Medulla oblongata (tissue), 1 donor: ENCODE measurements at regions not wholly inside any gene's neighbourhood (a gene's known extent, or its start where the extent isn't known, plus 50 kb on each side); places are given as distances from the start of the nearest gene placed in this dataset.

Experiments
- DNase-seq: peaks from one replicate; pipeline ENCODE4 v3.0.0-alpha.2; 2015; ENCODE audit errors: extremely low spot score

DNA sequence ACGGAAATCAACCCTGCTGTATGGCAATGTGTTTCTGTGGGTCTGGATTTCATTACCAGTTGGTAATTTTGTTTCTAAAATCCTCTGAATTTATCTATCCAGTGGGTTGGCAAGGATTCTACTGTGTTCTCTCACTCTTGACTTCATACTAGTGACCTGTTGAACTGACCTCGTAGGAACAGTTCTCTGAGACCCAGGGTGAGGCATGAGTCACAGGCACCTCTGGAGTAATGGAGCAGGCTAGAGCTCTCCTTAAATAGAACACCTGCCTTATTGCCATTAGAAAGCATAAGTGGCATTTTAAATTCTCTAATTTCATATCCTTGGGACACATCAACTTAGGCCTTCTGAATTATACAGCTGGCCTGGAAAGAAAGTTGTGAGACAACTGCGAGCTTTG lies 258.3 kb upstream of the NAV3 start:
- no peak for DNase-seq

DNA sequence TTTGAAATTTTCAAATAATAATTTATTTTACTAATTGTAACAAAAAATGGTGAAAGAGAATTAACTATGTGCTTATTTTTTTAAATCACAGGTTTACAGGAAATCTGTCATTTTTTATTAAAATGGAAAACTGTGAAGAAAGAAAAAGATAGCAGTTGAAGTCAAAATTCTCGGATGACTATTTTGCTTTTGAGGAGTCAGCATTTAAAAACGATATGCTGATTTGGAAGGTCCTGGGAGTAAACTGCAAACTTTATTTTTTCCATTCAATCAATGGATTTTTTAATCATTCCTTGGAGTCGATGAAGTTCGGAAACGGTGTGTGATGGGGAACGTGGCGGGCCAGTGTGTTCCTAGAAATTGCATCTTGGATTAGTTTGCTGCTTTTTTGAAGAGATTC lies 258.9 kb upstream of the NAV3 start:
- no peak for DNase-seq

DNA sequence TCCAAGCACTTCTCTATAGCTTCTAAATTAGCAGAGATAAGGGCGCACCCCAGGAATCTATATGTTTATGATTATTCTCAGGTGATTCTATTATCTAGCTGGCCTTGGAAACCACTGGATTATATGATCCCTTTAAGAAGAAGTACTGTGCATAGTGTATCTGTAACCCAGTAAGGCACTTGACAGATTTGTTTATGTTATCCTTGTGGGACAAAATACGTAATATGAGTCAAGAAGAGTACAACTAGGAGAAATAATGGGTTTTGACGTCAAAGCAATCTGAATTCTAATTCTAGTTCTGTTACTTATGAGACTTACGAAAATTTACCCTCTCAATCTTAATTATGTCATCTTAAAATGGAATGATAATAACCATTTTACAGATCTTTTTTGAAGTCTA lies 259.6 kb upstream of the NAV3 start:
- DNase-seq, result no peak

DNA sequence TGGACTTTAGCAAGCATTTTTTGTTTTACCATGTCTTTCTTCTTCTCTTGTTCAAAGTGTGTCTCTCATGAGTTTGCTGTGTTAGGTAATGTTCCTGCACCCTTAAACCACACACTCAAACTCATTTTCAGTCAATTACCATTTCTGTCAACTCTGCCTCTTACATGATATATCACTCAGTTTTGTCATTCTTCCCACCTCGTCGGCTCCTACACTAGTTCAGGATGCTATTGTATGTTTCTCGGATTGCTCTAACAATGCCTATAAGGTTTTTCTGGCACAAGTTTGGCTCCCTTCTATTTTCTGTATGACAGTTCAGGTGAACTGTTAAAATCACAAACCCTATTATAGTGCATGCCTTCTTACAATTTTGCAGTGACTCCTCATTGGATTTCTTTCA lies 260.8 kb upstream of the NAV3 start:
- no peak for DNase-seq

DNA sequence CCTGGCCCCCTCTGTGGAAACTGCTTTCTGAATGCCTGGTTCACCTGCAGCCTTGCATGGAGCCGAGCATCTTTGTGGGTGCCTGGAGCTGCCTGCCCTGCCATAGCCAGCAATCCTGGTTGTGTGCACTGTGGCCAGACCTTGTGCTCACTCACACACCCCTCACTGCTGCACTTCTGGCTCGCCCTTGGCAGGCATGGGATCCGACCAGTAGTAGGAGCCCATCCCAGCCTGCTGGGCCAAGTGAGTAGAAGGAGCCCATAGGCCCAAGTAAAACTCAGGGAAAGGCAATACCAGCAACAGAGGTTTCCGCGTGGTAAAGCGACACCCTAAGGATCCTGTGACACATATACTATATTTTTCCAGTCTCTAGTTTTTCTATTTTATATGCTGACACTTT lies 270.0 kb upstream of the NAV3 start:
- no peak for DNase-seq

DNA sequence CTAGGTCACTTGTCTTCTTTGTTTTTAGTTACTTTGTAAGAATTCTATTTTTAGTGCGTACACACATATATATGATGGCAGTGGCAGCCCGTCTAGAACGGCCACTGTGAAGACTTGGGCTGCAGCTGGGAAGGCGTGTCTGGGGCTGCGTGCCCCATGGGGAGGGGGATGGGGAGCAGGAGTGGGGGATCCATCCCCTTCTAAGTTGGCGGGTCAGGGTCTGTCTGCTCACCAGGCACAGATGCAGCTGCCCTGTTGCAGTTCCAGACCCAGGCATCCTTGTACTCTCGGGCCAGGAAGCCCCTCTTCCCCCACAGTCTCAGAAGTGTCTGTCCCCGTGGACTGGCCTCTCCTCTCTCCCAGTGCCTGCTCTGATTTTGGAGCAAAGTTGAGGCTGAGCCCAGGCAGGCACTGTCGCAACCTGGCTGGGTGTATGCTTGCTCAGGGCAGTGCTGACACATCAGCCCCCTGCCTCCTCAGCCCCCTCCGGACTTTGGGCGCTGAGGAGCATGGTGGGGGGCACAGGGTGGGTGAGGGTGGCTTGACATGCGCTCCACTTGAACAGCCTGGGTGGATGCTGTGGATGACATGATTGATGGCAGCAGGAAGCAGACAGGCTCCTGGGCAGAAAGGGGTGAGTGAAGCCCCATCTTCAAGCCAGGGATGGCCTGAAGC lies 271.2 kb upstream of the NAV3 start:
- no peak for DNase-seq

DNA sequence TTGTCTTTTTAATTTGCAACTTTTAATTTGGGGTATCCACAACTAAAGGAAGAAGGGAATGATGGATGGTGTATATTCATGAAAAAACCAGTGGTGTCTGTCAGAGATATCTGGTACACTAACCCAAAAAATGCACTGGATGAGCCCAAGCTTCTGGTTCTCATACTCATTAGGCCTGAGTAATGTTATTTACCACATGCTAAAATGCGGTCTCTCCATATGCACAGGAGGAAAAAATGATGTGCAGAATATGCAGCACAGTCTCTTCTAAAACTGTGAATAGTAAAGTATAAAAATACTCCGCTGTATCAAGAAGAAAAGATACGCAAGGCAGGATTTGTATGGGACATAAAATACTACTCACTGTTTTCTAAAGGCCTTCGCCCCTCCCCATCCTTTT lies 275.6 kb upstream of the NAV3 start:
- DNase-seq, result no peak

DNA sequence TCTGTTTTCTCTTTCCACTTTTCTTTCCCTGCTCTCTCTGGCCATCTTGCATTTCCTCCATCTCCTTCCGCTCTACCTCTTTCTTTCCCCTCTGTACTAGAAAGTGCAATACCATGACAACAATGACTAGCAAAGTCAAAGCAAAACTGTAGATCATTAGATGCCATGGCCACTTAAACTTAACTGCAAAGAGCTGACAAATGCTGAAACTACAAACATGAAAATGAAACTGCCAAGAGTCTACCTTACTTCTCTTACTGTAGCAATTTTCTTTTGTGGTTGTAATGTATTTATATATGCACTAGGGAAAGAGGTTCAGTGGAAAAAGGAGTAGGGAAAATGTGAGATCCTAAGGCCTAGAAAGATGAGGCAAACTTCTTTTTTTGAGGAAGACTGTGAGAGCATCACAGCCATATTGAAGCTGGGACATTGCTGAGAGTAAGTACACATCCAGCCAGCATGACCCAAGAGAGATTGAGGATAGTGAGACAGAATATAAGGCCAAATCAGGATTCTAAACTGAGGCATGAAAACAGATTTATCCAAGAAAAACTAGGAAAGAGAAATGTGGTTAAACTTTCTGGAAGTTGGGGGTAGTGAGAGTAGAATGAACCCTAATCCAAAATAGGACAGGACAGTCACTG lies 276.6 kb upstream of the NAV3 start:
- DNase-seq, result no peak

DNA sequence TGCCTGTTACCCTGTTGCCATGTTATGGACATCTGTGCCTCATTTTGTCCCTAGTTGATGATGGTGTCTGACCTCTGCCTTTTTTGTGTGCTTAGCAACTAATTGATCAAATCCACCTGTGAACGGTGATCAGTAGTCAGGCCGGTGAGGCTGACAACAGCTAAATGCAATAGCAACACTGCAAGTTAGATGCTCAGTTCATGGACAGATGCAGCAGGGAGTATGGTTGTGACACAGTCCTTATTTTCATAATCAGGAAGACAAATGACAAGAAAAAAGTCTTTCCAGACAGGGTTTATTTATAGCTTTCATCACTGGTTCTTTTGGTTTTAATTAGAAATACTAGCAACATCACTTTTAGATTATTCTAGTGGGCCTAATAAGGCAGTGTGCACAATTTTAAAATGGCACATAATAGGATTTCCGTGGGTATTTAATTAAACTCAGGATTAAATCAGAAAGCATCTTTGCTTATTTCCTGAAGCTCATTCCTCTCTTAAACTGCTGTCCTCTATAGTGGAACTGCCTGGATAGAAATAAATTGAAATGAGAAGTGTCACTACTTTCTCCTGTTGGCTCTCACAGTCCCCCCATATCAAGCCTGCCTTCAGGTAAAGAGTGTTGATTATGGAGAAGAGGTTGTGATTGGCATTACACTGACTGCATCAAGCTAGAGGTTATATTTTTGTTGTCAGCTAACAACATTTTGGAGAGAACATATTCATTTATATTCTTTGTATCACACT lies 281.1 kb upstream of the NAV3 start:
- no peak for DNase-seq

DNA sequence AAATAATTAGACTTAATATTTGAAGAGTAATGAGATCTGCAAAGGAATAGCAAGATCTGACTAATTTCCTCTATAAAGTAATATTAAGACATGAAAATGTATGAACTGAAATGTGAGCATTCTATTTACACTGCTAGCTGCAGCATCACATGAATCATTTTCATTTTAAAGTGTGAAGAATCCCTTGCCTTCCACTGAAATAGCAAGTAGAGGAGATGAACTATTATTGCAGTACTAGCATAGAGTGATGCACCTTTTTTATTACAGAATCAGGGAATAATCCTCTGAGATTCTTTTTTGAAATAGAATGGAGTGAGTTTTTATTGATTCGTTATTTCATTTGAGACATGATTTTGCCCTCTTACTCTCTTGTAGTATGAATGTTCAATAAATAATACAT lies 281.9 kb upstream of the NAV3 start:
- DNase-seq, result no peak

DNA sequence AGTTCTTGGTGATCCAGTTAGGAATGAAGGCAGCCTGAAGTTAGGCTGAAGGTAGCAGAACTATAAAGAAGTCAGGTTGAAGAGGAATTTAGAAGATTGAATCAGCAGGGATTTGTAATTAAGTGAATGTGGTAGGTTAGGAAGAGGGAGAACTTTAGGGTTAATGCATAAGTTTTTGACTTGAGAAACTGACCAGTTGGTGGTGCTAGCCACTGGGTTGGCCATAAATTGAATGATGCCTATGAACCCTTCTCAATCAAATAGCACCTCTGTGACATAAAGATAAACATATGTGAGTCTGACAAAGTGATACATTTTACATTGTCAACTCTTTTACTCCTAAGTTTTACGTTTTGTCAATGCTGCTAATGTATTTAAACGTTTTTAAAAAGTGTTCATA lies 290.6 kb upstream of the NAV3 start:
- no peak for DNase-seq

DNA sequence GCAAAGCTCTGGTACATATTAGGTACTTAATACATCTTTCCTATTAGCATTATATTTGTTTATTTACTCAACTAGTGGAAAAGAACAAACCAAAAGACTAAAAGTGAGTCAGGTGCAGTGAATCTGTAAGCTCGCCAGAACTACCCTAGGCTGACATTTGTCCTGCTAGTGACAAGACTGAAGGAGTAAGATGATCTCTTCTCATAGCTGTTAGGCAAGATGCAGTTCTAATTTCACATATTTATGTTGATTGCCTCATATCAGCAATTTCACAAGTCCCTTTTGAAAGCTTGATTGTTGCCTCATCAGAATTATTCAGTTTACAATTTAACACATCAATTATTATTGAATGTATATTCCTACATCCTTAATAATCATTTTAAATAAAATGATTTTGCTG lies 293.0 kb upstream of the NAV3 start:
- no peak for DNase-seq

DNA sequence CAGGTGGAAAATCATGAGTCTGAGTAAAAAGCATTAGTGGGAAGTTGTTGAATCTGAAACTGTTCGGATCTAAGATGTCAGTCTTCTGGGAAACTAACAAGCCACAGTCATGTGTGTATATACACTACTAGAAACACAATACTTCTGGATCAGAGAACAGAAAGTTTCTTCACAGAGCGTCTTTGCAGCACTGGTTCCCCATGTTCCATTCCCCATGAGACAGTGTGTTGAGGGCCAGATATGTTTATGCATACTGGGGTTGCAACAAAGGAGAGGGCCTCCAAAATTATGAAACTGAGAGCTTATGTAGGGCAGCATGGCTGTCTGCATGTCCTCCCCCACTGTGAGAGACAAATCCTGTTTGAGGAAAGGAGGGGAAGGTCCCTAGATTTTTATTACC lies 295.0 kb upstream of the NAV3 start:
- no peak for DNase-seq

DNA sequence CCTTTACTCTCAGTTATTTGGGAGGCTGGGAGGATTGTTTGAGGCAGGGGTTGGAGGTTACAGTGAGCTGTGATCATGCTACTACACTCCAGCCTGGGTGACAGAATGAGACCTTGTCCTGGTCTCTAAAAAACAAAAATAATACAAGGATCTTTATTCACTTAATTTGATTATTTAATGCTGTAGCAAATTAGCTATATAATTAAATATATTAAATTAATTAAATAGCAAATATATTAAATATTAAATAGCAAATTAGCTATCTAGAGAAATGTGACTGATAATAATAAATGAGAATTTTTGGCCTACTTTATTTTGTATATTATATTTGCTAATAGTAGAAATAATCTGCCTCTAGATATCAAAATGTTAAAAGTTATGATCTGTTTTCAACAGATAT lies 298.8 kb upstream of the NAV3 start:
- DNase-seq, result no peak

DNA sequence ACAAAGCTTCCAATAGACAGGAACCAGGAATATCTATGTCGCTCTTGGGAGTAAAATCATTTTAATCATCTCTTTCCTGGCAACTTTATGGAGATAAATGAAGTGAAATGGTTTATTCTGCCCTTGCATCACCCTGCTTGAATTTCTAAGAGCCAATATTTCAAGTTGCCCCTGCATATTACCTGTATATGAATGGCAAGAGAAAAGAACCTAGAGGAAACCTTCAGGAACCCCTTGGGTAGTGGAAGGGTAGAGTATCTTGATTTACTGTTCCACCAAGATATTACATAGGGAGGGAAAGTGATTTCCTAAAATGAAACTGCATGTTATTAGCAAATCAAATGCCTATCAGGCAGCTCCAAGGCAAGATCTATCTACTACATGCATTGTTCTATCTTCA lies 308.4 kb upstream of the NAV3 start:
- DNase-seq, result no peak

DNA sequence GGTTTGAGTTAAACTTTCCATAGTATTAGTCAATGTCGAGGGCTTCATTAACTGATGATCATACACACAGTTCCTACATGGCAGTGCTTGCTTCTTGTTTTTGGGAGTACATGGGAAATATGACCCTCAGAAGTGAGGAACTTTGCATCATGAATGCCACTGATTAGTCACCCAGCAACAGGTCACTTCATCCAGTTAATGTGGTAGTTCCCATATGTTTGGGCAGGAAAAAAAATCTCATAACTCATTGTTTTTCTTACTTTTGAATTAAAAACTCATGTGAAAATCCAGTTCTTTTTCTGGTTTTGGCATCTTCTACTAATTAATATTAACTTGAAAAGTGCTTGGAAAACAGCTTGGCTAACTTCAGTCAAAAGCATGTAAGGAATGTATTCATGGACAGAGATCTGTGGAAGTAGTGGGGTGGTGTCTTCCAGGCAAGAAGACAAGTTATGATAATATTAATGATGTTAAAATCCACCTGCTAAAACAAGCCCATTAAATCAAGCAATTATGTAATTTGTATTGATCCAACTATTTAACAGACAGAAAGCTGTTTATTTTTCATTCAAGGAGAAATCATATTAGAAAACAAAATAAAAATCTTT lies 309.1 kb upstream of the NAV3 start:
- DNase-seq, result no peak

DNA sequence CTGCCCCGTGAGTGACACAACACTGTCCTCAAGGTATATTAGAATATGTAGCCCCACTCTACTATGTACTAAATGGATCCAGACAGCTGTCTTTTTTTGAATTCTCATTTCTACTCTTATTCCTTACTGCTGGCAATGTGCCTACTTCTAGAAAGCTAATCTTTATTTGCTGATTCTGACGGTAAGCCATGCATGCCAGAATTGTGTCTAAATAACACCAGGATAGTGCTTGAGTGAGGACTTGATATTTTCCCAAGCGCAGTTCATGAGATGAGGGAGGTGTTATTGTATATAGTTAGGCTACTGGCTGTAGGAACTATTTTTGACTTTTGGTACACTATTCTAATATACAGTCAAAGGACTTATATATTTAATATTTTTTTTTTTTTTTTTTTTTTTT lies 316.2 kb upstream of the NAV3 start:
- no peak for DNase-seq

DNA sequence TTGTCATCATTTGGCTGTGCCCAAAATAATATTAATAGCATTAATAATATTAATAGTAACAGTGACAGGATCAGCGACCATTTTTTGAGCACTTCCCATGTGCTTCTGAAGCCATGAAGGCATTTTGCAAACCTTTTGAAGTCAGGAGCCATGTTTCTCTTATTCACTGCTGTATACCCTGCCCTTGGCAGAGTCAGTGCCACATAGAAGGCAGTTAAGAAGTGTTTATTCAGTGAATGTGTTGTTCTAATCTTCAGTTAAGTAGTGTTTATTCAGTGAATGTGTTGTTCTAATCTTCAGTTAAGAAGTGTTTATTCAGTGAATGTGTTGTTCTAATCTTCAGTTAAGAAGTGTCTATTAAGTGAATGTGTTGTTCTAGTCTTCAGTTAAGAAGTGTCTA lies 319.7 kb upstream of the NAV3 start:
- no peak for DNase-seq

DNA sequence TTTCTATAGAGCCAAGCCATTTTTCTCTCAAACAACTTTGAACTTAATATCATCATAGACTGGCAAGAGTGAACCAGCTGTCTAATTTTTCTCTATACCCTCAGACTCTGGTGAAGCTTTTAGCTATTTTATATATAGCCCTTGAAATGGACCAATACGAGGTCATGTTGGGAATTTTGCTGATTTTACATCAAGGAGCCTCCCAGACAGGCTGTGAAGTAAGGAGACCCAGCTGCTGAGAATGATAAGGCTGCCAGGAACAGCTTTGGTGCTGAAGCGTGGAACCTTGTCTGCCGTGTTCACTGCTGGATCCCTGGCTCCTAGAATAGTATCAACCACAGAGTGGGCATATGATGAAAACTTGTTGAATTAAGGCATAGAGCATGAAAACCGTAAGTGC lies 326.2 kb upstream of the NAV3 start:
- no peak for DNase-seq

DNA sequence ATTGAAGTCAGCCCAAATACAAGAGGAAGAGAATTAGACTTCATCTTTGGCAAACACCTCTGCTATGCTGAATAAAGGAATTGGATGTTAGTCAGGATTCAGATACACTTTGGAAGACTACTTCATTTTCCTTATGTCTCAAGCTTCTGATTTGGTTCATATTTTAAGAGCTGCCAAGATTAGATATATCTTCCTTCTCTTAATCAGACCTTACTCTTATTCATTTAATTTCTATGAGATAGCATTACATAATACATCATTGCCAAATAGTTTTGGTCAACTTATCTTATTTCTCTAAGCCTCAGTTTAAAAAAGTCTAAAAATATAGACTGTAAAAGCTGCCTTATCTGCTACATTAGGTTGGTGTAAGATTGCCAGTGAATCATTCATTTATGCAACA lies 330.6 kb upstream of the NAV3 start:
- DNase-seq, result no peak

DNA sequence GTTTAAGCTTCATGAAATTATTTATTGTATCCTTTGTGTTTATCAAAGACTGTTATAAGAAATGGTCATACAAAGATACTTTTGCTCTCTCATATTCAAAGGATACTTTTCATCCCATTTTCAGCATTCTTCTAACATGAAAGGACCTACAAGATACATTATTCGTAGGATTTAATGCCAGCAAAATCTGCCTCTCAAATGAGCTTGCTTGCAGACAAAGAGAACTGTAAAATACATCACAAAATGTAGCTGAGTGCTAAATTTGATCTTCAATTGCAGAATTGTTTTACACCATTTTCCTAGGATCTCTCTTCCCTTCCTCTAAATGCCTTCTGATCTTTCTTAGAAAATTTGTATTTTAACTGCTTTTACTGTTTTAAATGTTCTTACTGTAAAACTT lies 333.0 kb upstream of the NAV3 start:
- DNase-seq, result no peak

DNA sequence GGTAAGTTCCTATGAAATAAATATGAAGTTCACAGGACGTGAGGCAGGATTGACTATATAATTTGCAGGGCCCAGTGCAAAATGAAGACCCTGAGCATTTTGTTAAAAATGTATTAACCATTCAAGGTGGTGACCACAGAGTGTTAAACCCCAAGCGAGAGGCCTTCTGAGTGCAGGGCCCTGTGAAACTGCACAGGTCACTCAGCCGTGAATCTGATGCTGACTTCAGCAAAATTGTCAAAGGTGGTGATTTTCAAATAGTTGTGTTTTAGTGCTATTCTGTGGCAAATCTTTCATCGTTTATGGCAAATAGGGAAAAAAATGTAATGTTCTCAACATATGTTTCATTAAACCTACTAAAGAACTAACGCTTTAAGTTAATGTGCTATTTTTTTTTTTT lies 334.0 kb upstream of the NAV3 start:
- no peak for DNase-seq

DNA sequence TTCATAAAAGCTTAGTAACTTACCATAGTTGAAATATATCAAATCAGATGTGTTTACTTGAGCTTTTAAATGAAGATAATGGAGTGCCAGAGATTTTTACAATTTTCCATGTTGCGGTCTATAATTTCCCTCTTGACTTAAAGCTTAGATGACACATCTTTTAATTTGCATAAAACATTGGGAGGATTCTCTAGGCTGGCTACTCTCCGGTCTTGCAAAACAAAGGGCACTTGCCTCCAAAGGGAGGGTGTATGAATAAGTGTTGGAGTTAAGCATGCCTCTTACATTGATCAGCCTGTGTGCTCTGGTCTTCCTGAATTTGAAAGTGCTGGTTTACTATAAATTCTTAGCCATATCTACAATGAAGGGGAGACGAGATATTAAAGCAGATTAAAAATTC lies 336.4 kb upstream of the NAV3 start:
- no peak for DNase-seq
